ENCODE measurements at regions not wholly inside any gene's neighbourhood (a gene's known extent, or its start where the extent isn't known, plus 50 kb on each side); places are given as distances from the start of the nearest gene placed in this dataset.

GRCh38 chr15:62447742-62448141 lies 282.7 kb upstream of the C2CD4B start:
- Histone ChIP-seq H2AFZ (ENCODE audit: low read depth, low read length) (no peak overlapping the region), H3K36me3 (ENCODE audit: insufficient read depth, low read length) (no peaks in the 10 kb centered on the region), H3K9me3 (ENCODE audit: low read length) (no peaks in the 10 kb centered on the region), H3F3A (ENCODE audit: insufficient read depth, low read length, poor library complexity, severe bottlenecking) (no peaks in the 10 kb centered on the region), H3K4me2 (ENCODE audit: low read length) (no peak overlapping the region), H3K9me2 (ENCODE audit: insufficient read depth, low read length) (no peaks in the 10 kb centered on the region), H3K27me3 (ENCODE audit: insufficient read depth, low read depth, low read length) (no peaks in the 10 kb centered on the region), H3K79me2 (replicated peaks; ENCODE audit: insufficient read depth, low read length) (no peaks in the 10 kb centered on the region), H3K9ac (ENCODE audit: low read length) (no peak overlapping the region), H3K27ac (ENCODE audit: low read length) (no peak overlapping the region), H3K4me3 (ENCODE audit: low read length) (no peak overlapping the region), H4K20me1 (ENCODE audit: insufficient read depth) (no peaks in the 10 kb centered on the region)
- TF ChIP-seq POLR2AphosphoS5 (IDR thresholded peaks at IDR 0.05) (no peak), CTCF (IDR thresholded peaks at IDR 0.05; ENCODE audit: poor library complexity, severe bottlenecking) (no peak), EP300 (conservative IDR thresholded peaks at IDR 0.05; ENCODE audit: poor library complexity, severe bottlenecking) (no peak), TAF1 (IDR thresholded peaks at IDR 0.05; ENCODE audit: low read depth) (no peak), MXI1 (conservative IDR thresholded peaks at IDR 0.05; ENCODE audit: poor library complexity, severe bottlenecking) (no peak), RAD21 (conservative IDR thresholded peaks at IDR 0.05) (no peak), EZH2 (IDR thresholded peaks at IDR 0.05; ENCODE audit: borderline replicate concordance, insufficient read depth, low read length, poor library complexity, severe bottlenecking) (no peak), SMC3 (conservative IDR thresholded peaks at IDR 0.05; ENCODE audit: poor library complexity) (no peak)
- TF ChIP-seq, protein P1, sequence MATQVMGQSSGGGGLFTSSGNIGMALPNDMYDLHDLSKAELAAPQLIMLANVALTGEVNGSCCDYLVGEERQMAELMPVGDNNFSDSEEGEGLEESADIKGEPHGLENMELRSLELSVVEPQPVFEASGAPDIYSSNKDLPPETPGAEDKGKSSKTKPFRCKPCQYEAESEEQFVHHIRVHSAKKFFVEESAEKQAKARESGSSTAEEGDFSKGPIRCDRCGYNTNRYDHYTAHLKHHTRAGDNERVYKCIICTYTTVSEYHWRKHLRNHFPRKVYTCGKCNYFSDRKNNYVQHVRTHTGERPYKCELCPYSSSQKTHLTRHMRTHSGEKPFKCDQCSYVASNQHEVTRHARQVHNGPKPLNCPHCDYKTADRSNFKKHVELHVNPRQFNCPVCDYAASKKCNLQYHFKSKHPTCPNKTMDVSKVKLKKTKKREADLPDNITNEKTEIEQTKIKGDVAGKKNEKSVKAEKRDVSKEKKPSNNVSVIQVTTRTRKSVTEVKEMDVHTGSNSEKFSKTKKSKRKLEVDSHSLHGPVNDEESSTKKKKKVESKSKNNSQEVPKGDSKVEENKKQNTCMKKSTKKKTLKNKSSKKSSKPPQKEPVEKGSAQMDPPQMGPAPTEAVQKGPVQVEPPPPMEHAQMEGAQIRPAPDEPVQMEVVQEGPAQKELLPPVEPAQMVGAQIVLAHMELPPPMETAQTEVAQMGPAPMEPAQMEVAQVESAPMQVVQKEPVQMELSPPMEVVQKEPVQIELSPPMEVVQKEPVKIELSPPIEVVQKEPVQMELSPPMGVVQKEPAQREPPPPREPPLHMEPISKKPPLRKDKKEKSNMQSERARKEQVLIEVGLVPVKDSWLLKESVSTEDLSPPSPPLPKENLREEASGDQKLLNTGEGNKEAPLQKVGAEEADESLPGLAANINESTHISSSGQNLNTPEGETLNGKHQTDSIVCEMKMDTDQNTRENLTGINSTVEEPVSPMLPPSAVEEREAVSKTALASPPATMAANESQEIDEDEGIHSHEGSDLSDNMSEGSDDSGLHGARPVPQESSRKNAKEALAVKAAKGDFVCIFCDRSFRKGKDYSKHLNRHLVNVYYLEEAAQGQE (IDR thresholded peaks at IDR 0.05; ENCODE audit: borderline replicate concordance) = no peak

- Histone ChIP-seq H3K9ac (ENCODE audit: low read length) (no peak overlapping the region), H4K20me1 (ENCODE audit: insufficient read depth) (no peaks in the 10 kb centered on the region), H3K79me2 (replicated peaks; ENCODE audit: insufficient read depth, low read length) (no peaks in the 10 kb centered on the region), H3K4me3 (ENCODE audit: low read length) (no peak overlapping the region), H3K9me3 (ENCODE audit: low read length) (no peaks in the 10 kb centered on the region), H3K27me3 (ENCODE audit: insufficient read depth, low read depth, low read length) (no peaks in the 10 kb centered on the region), H3K36me3 (ENCODE audit: insufficient read depth, low read length) (no peaks in the 10 kb centered on the region), H2AFZ (ENCODE audit: low read depth, low read length) (no peak overlapping the region), H3K4me2 (ENCODE audit: low read length) (no peak overlapping the region), H3K9me2 (ENCODE audit: insufficient read depth, low read length) (no peaks in the 10 kb centered on the region), H3K27ac (ENCODE audit: low read length) (no peak overlapping the region), H3F3A (ENCODE audit: insufficient read depth, low read length, poor library complexity, severe bottlenecking) (no peaks in the 10 kb centered on the region)
- TF ChIP-seq SMC3 (conservative IDR thresholded peaks at IDR 0.05; ENCODE audit: poor library complexity) (no peak), RAD21 (conservative IDR thresholded peaks at IDR 0.05) (no peak), EP300 (conservative IDR thresholded peaks at IDR 0.05; ENCODE audit: poor library complexity, severe bottlenecking) (no peak), CTCF (IDR thresholded peaks at IDR 0.05; ENCODE audit: poor library complexity, severe bottlenecking) (no peak), EZH2 (IDR thresholded peaks at IDR 0.05; ENCODE audit: borderline replicate concordance, insufficient read depth, low read length, poor library complexity, severe bottlenecking) (no peak)
- TF ChIP-seq, protein P1 (IDR thresholded peaks at IDR 0.05; ENCODE audit: borderline replicate concordance) = no peak
Measured at GRCh38 chr15:62449638-62450037, 284.6 kb upstream of the C2CD4B start.
